Esophagus squamous epithelium (tissue), 4 donors: ENCODE measurements at regions not wholly inside any gene's neighbourhood (a gene's known extent, or its start where the extent isn't known, plus 50 kb on each side); places are given as distances from the start of the nearest gene placed in this dataset.
A peak's percentile ranks its signal among the peaks of the same experiment; 100 is the strongest.
"Not testable (repeated sequence)": the region's sequence is repeated elsewhere in the genome, so short reads cannot be mapped to it uniquely, and the experiment has no call there.

ENCODE experiments used
- CTCF ChIP-seq, 6 experiments: fragments of 450-650 bp in 4 of 6; fragments of 200-600 bp in 2 of 6; sonication (generic) in 2 of 6; IDR thresholded peaks; one replicate each; pipeline ENCODE4 v1.5.1; 2016 to 2019; ENCODE audit warnings: antibody characterized with exemption in 6 of 6, mild to moderate bottlenecking in 4 of 6, moderate library complexity in 4 of 6
- POLR2A ChIP-seq, 4 donors: fragments of 450-650 bp; IDR thresholded peaks; one replicate each; pipeline ENCODE4 v1.6.1; 2017; ENCODE audit warnings: antibody characterized with exemption in 4 of 4, mild to moderate bottlenecking in 4 of 4, moderate library complexity in 3 of 4

- peak in 1 of 6 experiments; percentile 50 for TF ChIP-seq CTCF (IDR thresholded peaks at IDR 0.05)
- TF ChIP-seq POLR2A (IDR thresholded peaks at IDR 0.05) = not testable (repeated sequence)
Measured at GRCh38 chr1:120544434-120544833, 129.6 kb downstream of the NBPF8 start.
